ENCODE measurements at regions not wholly inside any gene's neighbourhood (a gene's known extent, or its start where the extent isn't known, plus 50 kb on each side); places are given as distances from the start of the nearest gene placed in this dataset.
A peak's percentile ranks its signal among the peaks of the same experiment; 100 is the strongest.

GRCh38 chr10:120997756-120998155 lies 146.6 kb downstream of the WDR11 start:
- H3K27ac ChIP-seq = no peak overlapping the region
- TF ChIP-seq CTCF (conservative IDR thresholded peaks at IDR 0.05; ENCODE audit: low read depth) = no peak
- ChIA-PET CTCF (interaction anchor here (0.5 to 0.6 kb wide), 2 partner anchors 19 to 1116 kb away, joined by 3 read pairs; no protein-coding TSS in a partner anchor), POLR2A (ENCODE audit: low non-redundant PET) (no interaction called here)
- DNase-seq (ENCODE audit: low spot score) = no peak

GRCh38 chr10:120998251-120998650 lies 147.1 kb downstream of the WDR11 start:
- ChIA-PET POLR2A (ENCODE audit: low non-redundant PET) (no interaction called here), CTCF (interaction anchor here (0.5 to 0.6 kb wide), 2 partner anchors 18 to 1116 kb away, joined by 3 read pairs; no protein-coding TSS in a partner anchor)
- no peak for TF ChIP-seq CTCF (conservative IDR thresholded peaks at IDR 0.05; ENCODE audit: low read depth)
- no peak for DNase-seq (ENCODE audit: low spot score)
- H3K27ac ChIP-seq = no peak overlapping the region

- no peak for TF ChIP-seq CTCF (conservative IDR thresholded peaks at IDR 0.05; ENCODE audit: low read depth)
- ChIA-PET CTCF (no interaction called here), POLR2A (ENCODE audit: low non-redundant PET) (no interaction called here)
Observed at GRCh38 chr10:120998782-120999285, 147.7 kb downstream of the WDR11 start.

GRCh38 chr10:120999868-121000267 lies 148.7 kb downstream of the WDR11 start:
- no peak for DNase-seq (ENCODE audit: low spot score)
- CTCF ChIA-PET = no interaction called here
- POLR2A ChIA-PET (ENCODE audit: low non-redundant PET) = no interaction called here
- TF ChIP-seq CTCF (conservative IDR thresholded peaks at IDR 0.05; ENCODE audit: low read depth) = no peak
- no peak overlapping the region for H3K27ac ChIP-seq

More at GRCh38 chr10:120998782-120999285, 147.7 kb downstream of the WDR11 start:
- no peak for DNase-seq (ENCODE audit: low spot score)
- no peak overlapping the region for H3K27ac ChIP-seq

GRCh38 chr10:121002586-121003205 lies 151.5 kb downstream of the WDR11 start:
- POLR2A ChIA-PET (ENCODE audit: low non-redundant PET) = no interaction called here
- no peak overlapping the region for H3K27ac ChIP-seq
- TF ChIP-seq CTCF (conservative IDR thresholded peaks at IDR 0.05; ENCODE audit: low read depth) = no peak
- CTCF ChIA-PET = interaction anchor here (0.6 to 0.7 kb wide), 3 partner anchors 32 to 592 kb away, joined by 3 to 4 read pairs (median 4); no protein-coding TSS in a partner anchor
- DNase-seq (ENCODE audit: low spot score) = peak; percentile 87

GRCh38 chr10:121005948-121006587 lies 154.9 kb downstream of the WDR11 start:
- no peak overlapping the region for H3K27ac ChIP-seq
- ChIA-PET CTCF (no interaction called here), POLR2A (ENCODE audit: low non-redundant PET) (no interaction called here)
- no peak for DNase-seq (ENCODE audit: low spot score)
- no peak for TF ChIP-seq CTCF (conservative IDR thresholded peaks at IDR 0.05; ENCODE audit: low read depth)
